GM23248 (cell line): ENCODE measurements at regions not wholly inside any gene's neighbourhood (a gene's known extent, or its start where the extent isn't known, plus 50 kb on each side); places are given as distances from the start of the nearest gene placed in this dataset.

ENCODE experiments used
- EZH2 ChIP-seq: fragments of 200-600 bp; sonication (generic); IDR thresholded peaks from 2 replicates; pipeline ENCODE4 v1.6.1; 2018; ENCODE audit warnings: antibody characterized with exemption, mild to moderate bottlenecking; ENCODE audit not compliant: insufficient read depth, poor library complexity, severe bottlenecking
- EZH2phosphoT487 ChIP-seq: fragments of 200-600 bp; sonication (generic); IDR thresholded peaks from 2 replicates; pipeline ENCODE4 v1.6.1; 2018; ENCODE audit warnings: antibody characterized with exemption, moderate library complexity, mild to moderate bottlenecking, low read depth; ENCODE audit not compliant: insufficient read depth

GRCh38 chr1:38561725-38562124 is 297.8 kb downstream of the RRAGC start:
- TF ChIP-seq EZH2 (no peak), EZH2phosphoT487 (no peak)
